Panc1 (cell line): ENCODE measurements at regions not wholly inside any gene's neighbourhood (a gene's known extent, or its start where the extent isn't known, plus 50 kb on each side); places are given as distances from the start of the nearest gene placed in this dataset.
A peak's percentile ranks its signal among the peaks of the same experiment; 100 is the strongest.

ENCODE experiments used
- ATAC-seq: fragments of 200-7000 bp; cut with Tn5 transposase; 2 replicates; pipeline ENCODE4 v1.9.1; 2020; ENCODE audit warnings: mild to moderate bottlenecking, moderate library complexity
- BruUV-seq: library from RNA; stranded (reverse); fragments of 400-500 nt; replicated peaks from 2 replicates; lab custom pipeline; 2021; lab: Mats Ljungman, UMichigan
- CTCF ChIA-PET: fragments of 300-600 bp; sonication (Branson Sonifier 250); formaldehyde crosslinking; loops from one replicate; lab custom pipeline; 2022; ENCODE audit warnings: antibody characterized with exemption; lab: Charles Lee
- POLR2A ChIA-PET: fragments of 300-600 bp; sonication (Branson Sonifier 250); formaldehyde crosslinking; loops from one replicate; lab custom pipeline; 2022; ENCODE audit warnings: antibody characterized with exemption; lab: Charles Lee
- DNase-seq: peaks from one replicate; pipeline ENCODE4 v3.0.0-alpha.2; 2010; ENCODE audit warnings: low read depth, low spot score
- H3K27ac ChIP-seq: 2 replicates; pipeline ENCODE4 v1.5.1; 2011; ENCODE audit warnings: mild to moderate bottlenecking, low read length, inconsistent platforms
- H3K27me3 ChIP-seq: fragments of 200-500 bp; sonication (Bioruptor generic); 2 replicates; pipeline ENCODE4 v1.6.0; 2014; ENCODE audit warnings: low read length, inconsistent platforms; ENCODE audit not compliant: control insufficient read depth, insufficient read depth
- H3K36me3 ChIP-seq: fragments of 200-500 bp; sonication (Bioruptor generic); 2 replicates; pipeline ENCODE4 v1.5.1; 2014; ENCODE audit warnings: inconsistent platforms, mild to moderate bottlenecking, low read length, moderate library complexity; ENCODE audit not compliant: control insufficient read depth, insufficient read depth
- H3K4me1 ChIP-seq: 2 replicates; pipeline ENCODE4 v1.5.1; 2011; ENCODE audit warnings: inconsistent platforms, mild to moderate bottlenecking, low read length, moderate library complexity; ENCODE audit not compliant: control insufficient read depth, insufficient read depth
- H3K4me3 ChIP-seq, 2 experiments: 2 replicates each; pipeline ENCODE4 v1.5.1; 2011 to 2012; ENCODE audit warnings: low read depth in 2 of 2, low read length in 2 of 2, mild to moderate bottlenecking in 2 of 2, inconsistent platforms in 1 of 2, moderate library complexity in 1 of 2
- H3K9me3 ChIP-seq: fragments of 200-500 bp; sonication (Bioruptor generic); 2 replicates; pipeline ENCODE4 v1.5.1; 2014; ENCODE audit warnings: low read depth, mild to moderate bottlenecking, inconsistent platforms, low read length, moderate library complexity; ENCODE audit not compliant: control insufficient read depth, insufficient read depth
- POLR2AphosphoS5 ChIP-seq: IDR thresholded peaks from 2 replicates; pipeline ENCODE4 v1.6.1; 2012; ENCODE audit warnings: mild to moderate bottlenecking, low read depth, low read length, moderate library complexity
- SIN3A ChIP-seq: IDR thresholded peaks from 2 replicates; pipeline ENCODE4 v1.6.1; 2012; ENCODE audit warnings: low read depth, mild to moderate bottlenecking, low read length, moderate library complexity, borderline replicate concordance; ENCODE audit not compliant: insufficient read depth
- TCF7L2 ChIP-seq: IDR thresholded peaks from 2 replicates; pipeline ENCODE4 v1.6.1; 2011; ENCODE audit warnings: mild to moderate bottlenecking, low read depth, low read length, inconsistent platforms
- in situ Hi-C: cut with HindIII; loops from 2 replicates; pipeline ENCODE4 v1.10.0; 2016; ENCODE audit warnings: low sequenced_read_pairs, low pct_unique_long_range_greater_than_20kb
- intact Hi-C: fragments of 100-400 bp; cut with micrococcal nuclease; formaldehyde crosslinking; loops from one replicate; pipeline ENCODE4 v1.10.0; 2022; ENCODE audit not compliant: unreplicated experiment
- TF ChIP-seq, protein P1 (sequence below): fragments of 450-650 bp; IDR thresholded peaks from 2 replicates; pipeline ENCODE4 v1.5.1; 2017; ENCODE audit warnings: mild to moderate bottlenecking
- TF ChIP-seq, protein P2 (sequence below), 2 experiments: IDR thresholded peaks; 2 replicates each; pipeline ENCODE4 v1.6.1; 2011 to 2012; ENCODE audit warnings: low read depth in 2 of 2, control low read depth in 1 of 2, low read length in 1 of 2, mild to moderate bottlenecking in 1 of 2, moderate library complexity in 1 of 2; ENCODE audit not compliant: insufficient read depth in 1 of 2

DNA sequence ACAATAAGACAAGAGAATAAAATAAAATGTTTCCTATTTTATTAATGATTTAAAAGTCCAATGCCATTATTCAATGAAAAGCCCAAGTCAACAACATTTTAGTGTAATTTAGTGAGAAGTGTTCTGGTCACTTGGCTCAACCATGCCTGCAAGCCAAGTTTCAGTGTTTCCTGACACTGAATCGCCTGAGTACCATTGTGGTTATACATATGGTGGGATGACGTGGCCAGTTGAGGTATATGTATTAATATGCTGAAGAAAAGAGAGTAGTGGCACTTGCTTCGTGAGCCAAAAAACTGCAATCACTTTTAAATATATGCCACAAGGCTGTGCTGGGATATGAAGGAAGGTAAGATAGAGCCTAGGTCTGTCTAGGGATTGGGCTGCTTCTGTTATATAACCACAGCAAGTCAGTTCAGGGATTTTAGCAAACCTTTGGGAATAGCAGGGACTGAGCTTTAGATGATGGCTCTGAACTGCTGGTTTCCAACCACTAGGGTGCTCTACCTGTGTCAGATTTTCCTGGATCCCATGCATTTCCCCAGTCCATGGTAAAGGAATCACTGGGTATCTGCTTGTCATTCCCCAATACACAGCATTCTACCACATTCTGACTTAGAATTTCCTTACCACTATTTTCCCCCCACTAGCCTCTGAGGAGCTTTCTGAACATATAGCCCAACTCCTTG, 214.0 kb upstream of the PRPS1L1 start:
- Histone ChIP-seq H3K27me3 (no peaks in the 10 kb centered on the region), H3K4me1 (no peaks in the 10 kb centered on the region), H3K36me3 (no peaks in the 10 kb centered on the region), H3K4me3 (no peak overlapping the region), H3K9me3 (0 out of 2 replicates have a peak, but pooled peaks cover 7% of the 10 kb centered on the region), H3K27ac (no peak overlapping the region)
- intact Hi-C loops (no loop called here), in situ Hi-C loops (no loop called here)
- DNase-seq (no peak), ATAC-seq (no peak)
- ChIA-PET POLR2A (no interaction called here), CTCF (no interaction called here)
- no TSS peak for BruUV-seq
- TF ChIP-seq SIN3A (no peak), TCF7L2 (no peak), POLR2AphosphoS5 (no peak)
- TF ChIP-seq, protein P1, sequence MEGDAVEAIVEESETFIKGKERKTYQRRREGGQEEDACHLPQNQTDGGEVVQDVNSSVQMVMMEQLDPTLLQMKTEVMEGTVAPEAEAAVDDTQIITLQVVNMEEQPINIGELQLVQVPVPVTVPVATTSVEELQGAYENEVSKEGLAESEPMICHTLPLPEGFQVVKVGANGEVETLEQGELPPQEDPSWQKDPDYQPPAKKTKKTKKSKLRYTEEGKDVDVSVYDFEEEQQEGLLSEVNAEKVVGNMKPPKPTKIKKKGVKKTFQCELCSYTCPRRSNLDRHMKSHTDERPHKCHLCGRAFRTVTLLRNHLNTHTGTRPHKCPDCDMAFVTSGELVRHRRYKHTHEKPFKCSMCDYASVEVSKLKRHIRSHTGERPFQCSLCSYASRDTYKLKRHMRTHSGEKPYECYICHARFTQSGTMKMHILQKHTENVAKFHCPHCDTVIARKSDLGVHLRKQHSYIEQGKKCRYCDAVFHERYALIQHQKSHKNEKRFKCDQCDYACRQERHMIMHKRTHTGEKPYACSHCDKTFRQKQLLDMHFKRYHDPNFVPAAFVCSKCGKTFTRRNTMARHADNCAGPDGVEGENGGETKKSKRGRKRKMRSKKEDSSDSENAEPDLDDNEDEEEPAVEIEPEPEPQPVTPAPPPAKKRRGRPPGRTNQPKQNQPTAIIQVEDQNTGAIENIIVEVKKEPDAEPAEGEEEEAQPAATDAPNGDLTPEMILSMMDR = peak; percentile 21; the same call in 1 of the 2 replicates

DNA sequence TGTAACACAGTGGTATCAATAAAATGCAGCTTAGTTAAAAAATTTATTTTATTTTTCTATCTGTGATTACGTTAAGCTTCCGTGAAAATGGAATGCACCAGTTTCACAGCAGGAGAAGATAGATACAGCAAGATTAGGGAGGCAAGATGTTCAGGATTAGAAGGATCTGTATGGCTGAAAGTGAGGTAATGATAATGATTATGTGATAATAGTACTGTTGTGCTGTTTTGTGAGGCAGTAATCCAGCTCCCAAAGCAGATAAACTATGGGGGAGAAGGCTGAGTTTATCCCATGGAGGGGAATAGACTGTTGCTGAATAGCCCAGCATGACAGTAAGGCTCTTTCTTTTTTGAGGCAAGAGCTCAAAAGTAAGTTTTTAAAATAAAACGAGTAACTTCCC, 216.1 kb upstream of the PRPS1L1 start:
- DNase-seq (no peak), ATAC-seq (no peak)
- in situ Hi-C loops (no loop called here), intact Hi-C loops (no loop called here)
- no TSS peak for BruUV-seq
- Histone ChIP-seq H3K27ac (no peak overlapping the region), H3K4me3 (no peak overlapping the region), H3K36me3 (no peaks in the 10 kb centered on the region), H3K4me1 (no peaks in the 10 kb centered on the region), H3K27me3 (no peaks in the 10 kb centered on the region), H3K9me3 (peaks cover 8% of the 10 kb centered on the region; the same call in 1 of the 2 replicates)
- CTCF ChIA-PET = no interaction called here
- POLR2A ChIA-PET = no interaction called here
- TF ChIP-seq SIN3A (no peak), POLR2AphosphoS5 (no peak), TCF7L2 (no peak)
- TF ChIP-seq, protein P2, sequence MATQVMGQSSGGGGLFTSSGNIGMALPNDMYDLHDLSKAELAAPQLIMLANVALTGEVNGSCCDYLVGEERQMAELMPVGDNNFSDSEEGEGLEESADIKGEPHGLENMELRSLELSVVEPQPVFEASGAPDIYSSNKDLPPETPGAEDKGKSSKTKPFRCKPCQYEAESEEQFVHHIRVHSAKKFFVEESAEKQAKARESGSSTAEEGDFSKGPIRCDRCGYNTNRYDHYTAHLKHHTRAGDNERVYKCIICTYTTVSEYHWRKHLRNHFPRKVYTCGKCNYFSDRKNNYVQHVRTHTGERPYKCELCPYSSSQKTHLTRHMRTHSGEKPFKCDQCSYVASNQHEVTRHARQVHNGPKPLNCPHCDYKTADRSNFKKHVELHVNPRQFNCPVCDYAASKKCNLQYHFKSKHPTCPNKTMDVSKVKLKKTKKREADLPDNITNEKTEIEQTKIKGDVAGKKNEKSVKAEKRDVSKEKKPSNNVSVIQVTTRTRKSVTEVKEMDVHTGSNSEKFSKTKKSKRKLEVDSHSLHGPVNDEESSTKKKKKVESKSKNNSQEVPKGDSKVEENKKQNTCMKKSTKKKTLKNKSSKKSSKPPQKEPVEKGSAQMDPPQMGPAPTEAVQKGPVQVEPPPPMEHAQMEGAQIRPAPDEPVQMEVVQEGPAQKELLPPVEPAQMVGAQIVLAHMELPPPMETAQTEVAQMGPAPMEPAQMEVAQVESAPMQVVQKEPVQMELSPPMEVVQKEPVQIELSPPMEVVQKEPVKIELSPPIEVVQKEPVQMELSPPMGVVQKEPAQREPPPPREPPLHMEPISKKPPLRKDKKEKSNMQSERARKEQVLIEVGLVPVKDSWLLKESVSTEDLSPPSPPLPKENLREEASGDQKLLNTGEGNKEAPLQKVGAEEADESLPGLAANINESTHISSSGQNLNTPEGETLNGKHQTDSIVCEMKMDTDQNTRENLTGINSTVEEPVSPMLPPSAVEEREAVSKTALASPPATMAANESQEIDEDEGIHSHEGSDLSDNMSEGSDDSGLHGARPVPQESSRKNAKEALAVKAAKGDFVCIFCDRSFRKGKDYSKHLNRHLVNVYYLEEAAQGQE (IDR thresholded peaks at IDR 0.05; ENCODE audit: insufficient read depth in 1 of 2, low read depth in 2 of 2, low read length in 1 of 2) = no peak
- TF ChIP-seq, protein P1 = no peak
